OCI-LY1 (cell line): ENCODE measurements at regions not wholly inside any gene's neighbourhood (a gene's known extent, or its start where the extent isn't known, plus 50 kb on each side); places are given as distances from the start of the nearest gene placed in this dataset.

ENCODE experiments used
- H2AFZ ChIP-seq: fragments of 200-600 bp; sonication (generic), shearing (Covaris generic); 2 replicates; pipeline ENCODE4 v1.6.0; 2014; ENCODE audit warnings: antibody characterized with exemption, mild to moderate bottlenecking, low read length
- H3F3A ChIP-seq: fragments of 200-600 bp; sonication (generic), shearing (Covaris generic); 2 replicates; pipeline ENCODE4 v1.6.0; 2014; ENCODE audit warnings: mild to moderate bottlenecking, antibody characterized with exemption, low read length, moderate library complexity; ENCODE audit not compliant: insufficient read depth
- H3K27ac ChIP-seq: fragments of 200-600 bp; sonication (generic); 2 replicates; pipeline ENCODE4 v1.5.1; 2014; ENCODE audit warnings: low read length, mixed run types, mild to moderate bottlenecking, low read depth; ENCODE audit not compliant: poor library complexity, severe bottlenecking
- H3K27me3 ChIP-seq: fragments of 200-600 bp; sonication (generic); 2 replicates; pipeline ENCODE4 v1.6.0; 2014; ENCODE audit warnings: antibody characterized with exemption, mild to moderate bottlenecking, low read length, moderate library complexity; ENCODE audit not compliant: insufficient read depth
- H3K36me3 ChIP-seq: fragments of 200-600 bp; sonication (generic); 2 replicates; pipeline ENCODE4 v1.6.1; 2014; ENCODE audit warnings: mild to moderate bottlenecking, antibody characterized with exemption, low read length, moderate library complexity, mixed read lengths; ENCODE audit not compliant: insufficient read depth
- H3K4me1 ChIP-seq: fragments of 200-600 bp; sonication (generic); 2 replicates; pipeline ENCODE4 v1.5.1; 2014; ENCODE audit warnings: mild to moderate bottlenecking, low read length, moderate library complexity; ENCODE audit not compliant: insufficient read depth, severe bottlenecking
- H3K4me2 ChIP-seq: fragments of 200-600 bp; sonication (generic), shearing (Covaris generic); 2 replicates; pipeline ENCODE4 v1.6.1; 2014; ENCODE audit warnings: low read length
- H3K4me3 ChIP-seq: fragments of 200-600 bp; sonication (generic); 2 replicates; pipeline ENCODE4 v1.5.1; 2014; ENCODE audit warnings: low read length, low read depth, mild to moderate bottlenecking, mixed read lengths; ENCODE audit not compliant: poor library complexity, severe bottlenecking
- H3K79me2 ChIP-seq: fragments of 200-600 bp; shearing (Covaris generic); 2 replicates; pipeline ENCODE4 v1.6.1; 2016; ENCODE audit warnings: mixed run types, low read length, mixed read lengths; ENCODE audit not compliant: insufficient read depth
- H3K9ac ChIP-seq: fragments of 200-600 bp; sonication (generic), shearing (Covaris generic); 2 replicates; pipeline ENCODE4 v1.6.1; 2014; ENCODE audit warnings: mild to moderate bottlenecking, low read length, mixed read lengths
- H3K9me2 ChIP-seq: fragments of 200-600 bp; sonication (generic), shearing (Covaris generic); 2 replicates; pipeline ENCODE4 v1.6.1; 2014; ENCODE audit warnings: low read depth, mild to moderate bottlenecking, low read length, mixed read lengths
- H3K9me3 ChIP-seq: fragments of 200-600 bp; shearing (Covaris generic); 2 replicates; pipeline ENCODE4 v1.6.1; 2014; ENCODE audit warnings: low read length, mixed read lengths
- H4K20me1 ChIP-seq: fragments of 200-600 bp; sonication (generic), shearing (Covaris generic); 2 replicates; pipeline ENCODE4 v1.6.0; 2016; ENCODE audit warnings: mild to moderate bottlenecking, low read length; ENCODE audit not compliant: insufficient read depth
- CTCF ChIP-seq: fragments of 200-600 bp; sonication (generic), shearing (Covaris generic); IDR thresholded peaks from 2 replicates; pipeline ENCODE4 v1.5.1; 2017; ENCODE audit warnings: mild to moderate bottlenecking, antibody characterized with exemption, low read length, moderate library complexity, mixed read lengths
- EZH2 ChIP-seq: fragments of 200-600 bp; sonication (generic), shearing (Covaris generic); IDR thresholded peaks from 2 replicates; pipeline ENCODE4 v1.8.0; 2017; ENCODE audit warnings: borderline replicate concordance, mixed run types, mild to moderate bottlenecking, antibody characterized with exemption, low read length, moderate library complexity, mixed read lengths

- H3K79me2 ChIP-seq = no peaks in the 10 kb centered on the region
- no peaks in the 10 kb centered on the region for H3K9me2 ChIP-seq
- H3K36me3 ChIP-seq = no peaks in the 10 kb centered on the region
- H3K4me3 ChIP-seq = no peak overlapping the region
- TF ChIP-seq CTCF = no peak
- TF ChIP-seq EZH2 = no peak
- no peaks in the 10 kb centered on the region for H4K20me1 ChIP-seq
- no peak overlapping the region for H3K27ac ChIP-seq
- H3K4me1 ChIP-seq = no peaks in the 10 kb centered on the region
- no peaks in the 10 kb centered on the region for H3F3A ChIP-seq
- H2AFZ ChIP-seq = no peak overlapping the region
- no peak overlapping the region for H3K4me2 ChIP-seq
- no peaks in the 10 kb centered on the region for H3K27me3 ChIP-seq
- H3K9me3 ChIP-seq = no peaks in the 10 kb centered on the region
- no peak overlapping the region for H3K9ac ChIP-seq
These were observed 361.5 kb downstream of the CTTN start for GRCh38 chr11:70759846-70760245.

GRCh38 chr11:70760416-70761020, 362.2 kb downstream of the CTTN start:
- no peaks in the 10 kb centered on the region for H3K79me2 ChIP-seq
- no peak overlapping the region for H3K4me3 ChIP-seq
- H3K9me3 ChIP-seq = no peaks in the 10 kb centered on the region

GRCh38 chr11:70761094-70761907, 363.0 kb downstream of the CTTN start:
- H3F3A ChIP-seq = no peaks in the 10 kb centered on the region
- H3K9me2 ChIP-seq = no peaks in the 10 kb centered on the region
- no peak overlapping the region for H3K9ac ChIP-seq
- no peak overlapping the region for H3K4me3 ChIP-seq
- no peaks in the 10 kb centered on the region for H3K27me3 ChIP-seq
- H3K79me2 ChIP-seq = no peaks in the 10 kb centered on the region
- H3K4me2 ChIP-seq = no peak overlapping the region
- TF ChIP-seq EZH2 (no peak), CTCF (no peak)
- H4K20me1 ChIP-seq = no peaks in the 10 kb centered on the region
- H3K9me3 ChIP-seq = no peaks in the 10 kb centered on the region
- H3K4me1 ChIP-seq = no peaks in the 10 kb centered on the region
- H2AFZ ChIP-seq = no peak overlapping the region
- H3K36me3 ChIP-seq = no peaks in the 10 kb centered on the region
- no peak overlapping the region for H3K27ac ChIP-seq

More at GRCh38 chr11:70760416-70761020, 362.2 kb downstream of the CTTN start:
- Histone ChIP-seq H3K36me3 (no peaks in the 10 kb centered on the region), H4K20me1 (no peaks in the 10 kb centered on the region), H3K27ac (no peak overlapping the region), H3F3A (no peaks in the 10 kb centered on the region), H3K4me2 (no peak overlapping the region), H3K9me2 (no peaks in the 10 kb centered on the region), H2AFZ (no peak overlapping the region), H3K9ac (no peak overlapping the region), H3K4me1 (no peaks in the 10 kb centered on the region), H3K27me3 (no peaks in the 10 kb centered on the region)
- no peak for TF ChIP-seq EZH2
- no peak for TF ChIP-seq CTCF
